ENCODE measurements at regions not wholly inside any gene's neighbourhood (a gene's known extent, or its start where the extent isn't known, plus 50 kb on each side); places are given as distances from the start of the nearest gene placed in this dataset.

DNA sequence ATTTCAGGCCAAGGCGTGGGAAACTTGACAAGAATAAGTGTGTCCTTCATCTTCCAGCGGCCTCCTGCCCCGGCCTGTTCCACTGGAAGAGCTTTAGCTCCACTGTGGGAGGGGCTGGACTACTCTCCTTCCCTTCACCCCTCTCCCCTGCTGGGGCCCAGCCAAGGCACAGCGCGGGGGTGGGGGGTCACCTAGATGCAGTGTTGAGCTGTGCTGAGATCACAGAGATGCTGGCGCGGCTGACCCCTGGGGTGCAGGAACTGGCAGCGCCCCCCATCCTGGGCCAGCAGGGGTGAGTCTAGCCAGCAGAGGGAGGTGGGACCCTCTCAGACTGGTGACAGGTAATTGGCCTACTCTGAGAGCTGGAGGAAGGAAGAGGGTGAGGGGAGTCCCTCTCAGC lies 111.8 kb upstream of the LHX1 start:
- no peak for ATAC-seq

DNA sequence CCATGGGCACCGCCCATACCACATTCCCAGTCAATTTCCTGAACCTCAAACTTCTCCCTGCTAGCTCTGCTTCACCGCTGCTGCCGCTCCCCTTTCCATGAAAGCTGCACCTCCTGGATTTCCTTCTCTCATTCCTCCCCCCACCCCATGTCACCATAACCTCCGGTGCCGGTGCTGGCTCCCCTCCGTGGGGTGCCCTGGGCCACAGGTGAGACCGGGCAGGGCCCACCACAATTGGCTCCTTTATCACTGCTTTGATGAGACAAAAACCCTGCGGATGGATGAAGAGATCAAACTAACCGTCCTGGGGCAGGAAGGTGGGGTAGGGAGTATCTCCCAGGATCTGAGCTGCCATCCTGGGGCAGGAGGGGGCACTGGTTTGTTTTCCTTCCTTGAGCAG lies 111.3 kb upstream of the LHX1 start:
- ATAC-seq: no peak
- TF ChIP-seq, protein P1, sequence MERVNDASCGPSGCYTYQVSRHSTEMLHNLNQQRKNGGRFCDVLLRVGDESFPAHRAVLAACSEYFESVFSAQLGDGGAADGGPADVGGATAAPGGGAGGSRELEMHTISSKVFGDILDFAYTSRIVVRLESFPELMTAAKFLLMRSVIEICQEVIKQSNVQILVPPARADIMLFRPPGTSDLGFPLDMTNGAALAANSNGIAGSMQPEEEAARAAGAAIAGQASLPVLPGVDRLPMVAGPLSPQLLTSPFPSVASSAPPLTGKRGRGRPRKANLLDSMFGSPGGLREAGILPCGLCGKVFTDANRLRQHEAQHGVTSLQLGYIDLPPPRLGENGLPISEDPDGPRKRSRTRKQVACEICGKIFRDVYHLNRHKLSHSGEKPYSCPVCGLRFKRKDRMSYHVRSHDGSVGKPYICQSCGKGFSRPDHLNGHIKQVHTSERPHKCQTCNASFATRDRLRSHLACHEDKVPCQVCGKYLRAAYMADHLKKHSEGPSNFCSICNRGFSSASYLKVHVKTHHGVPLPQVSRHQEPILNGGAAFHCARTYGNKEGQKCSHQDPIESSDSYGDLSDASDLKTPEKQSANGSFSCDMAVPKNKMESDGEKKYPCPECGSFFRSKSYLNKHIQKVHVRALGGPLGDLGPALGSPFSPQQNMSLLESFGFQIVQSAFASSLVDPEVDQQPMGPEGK (CRISPR knock-in tag; IDR thresholded peaks at IDR 0.05; ENCODE audit: borderline replicate concordance): no peak
- TF ChIP-seq ARNTL (CRISPR knock-in tag; IDR thresholded peaks at IDR 0.05; ENCODE audit: borderline replicate concordance, low read depth) (no peak), ZNF565 (CRISPR knock-in tag; conservative IDR thresholded peaks at IDR 0.05; ENCODE audit: low read depth) (no peak), BACH2 (CRISPR knock-in tag; IDR thresholded peaks at IDR 0.05; ENCODE audit: borderline replicate concordance) (no peak), OSR1 (CRISPR knock-in tag; IDR thresholded peaks at IDR 0.05) (no peak), ZNF8 (CRISPR knock-in tag; IDR thresholded peaks at IDR 0.05) (no peak), RARB (CRISPR knock-in tag; IDR thresholded peaks at IDR 0.05) (no peak), ESRRG (CRISPR knock-in tag; IDR thresholded peaks at IDR 0.05) (no peak), TCF4 (CRISPR knock-in tag; IDR thresholded peaks at IDR 0.05; ENCODE audit: borderline replicate concordance) (no peak), CSDC2 (CRISPR knock-in tag; IDR thresholded peaks at IDR 0.05) (no peak), PPARA (CRISPR knock-in tag; IDR thresholded peaks at IDR 0.05; ENCODE audit: borderline replicate concordance) (no peak), ZNF70 (CRISPR knock-in tag; IDR thresholded peaks at IDR 0.05) (no peak), ZFP3 (CRISPR knock-in tag; IDR thresholded peaks at IDR 0.05) (no peak), GLIS3 (CRISPR knock-in tag; IDR thresholded peaks at IDR 0.05) (no peak)
- TF ChIP-seq, protein P2, sequence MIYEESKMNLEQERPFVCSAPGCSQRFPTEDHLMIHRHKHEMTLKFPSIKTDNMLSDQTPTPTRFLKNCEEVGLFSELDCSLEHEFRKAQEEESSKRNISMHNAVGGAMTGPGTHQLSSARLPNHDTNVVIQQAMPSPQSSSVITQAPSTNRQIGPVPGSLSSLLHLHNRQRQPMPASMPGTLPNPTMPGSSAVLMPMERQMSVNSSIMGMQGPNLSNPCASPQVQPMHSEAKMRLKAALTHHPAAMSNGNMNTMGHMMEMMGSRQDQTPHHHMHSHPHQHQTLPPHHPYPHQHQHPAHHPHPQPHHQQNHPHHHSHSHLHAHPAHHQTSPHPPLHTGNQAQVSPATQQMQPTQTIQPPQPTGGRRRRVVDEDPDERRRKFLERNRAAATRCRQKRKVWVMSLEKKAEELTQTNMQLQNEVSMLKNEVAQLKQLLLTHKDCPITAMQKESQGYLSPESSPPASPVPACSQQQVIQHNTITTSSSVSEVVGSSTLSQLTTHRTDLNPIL (CRISPR knock-in tag; IDR thresholded peaks at IDR 0.05; ENCODE audit: low read depth): no peak
- TF ChIP-seq, protein P3, sequence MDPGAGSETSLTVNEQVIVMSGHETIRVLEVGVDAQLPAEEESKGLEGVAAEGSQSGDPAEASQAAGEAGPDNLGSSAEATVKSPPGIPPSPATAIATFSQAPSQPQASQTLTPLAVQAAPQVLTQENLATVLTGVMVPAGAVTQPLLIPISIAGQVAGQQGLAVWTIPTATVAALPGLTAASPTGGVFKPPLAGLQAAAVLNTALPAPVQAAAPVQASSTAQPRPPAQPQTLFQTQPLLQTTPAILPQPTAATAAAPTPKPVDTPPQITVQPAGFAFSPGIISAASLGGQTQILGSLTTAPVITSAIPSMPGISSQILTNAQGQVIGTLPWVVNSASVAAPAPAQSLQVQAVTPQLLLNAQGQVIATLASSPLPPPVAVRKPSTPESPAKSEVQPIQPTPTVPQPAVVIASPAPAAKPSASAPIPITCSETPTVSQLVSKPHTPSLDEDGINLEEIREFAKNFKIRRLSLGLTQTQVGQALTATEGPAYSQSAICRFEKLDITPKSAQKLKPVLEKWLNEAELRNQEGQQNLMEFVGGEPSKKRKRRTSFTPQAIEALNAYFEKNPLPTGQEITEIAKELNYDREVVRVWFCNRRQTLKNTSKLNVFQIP (CRISPR knock-in tag; IDR thresholded peaks at IDR 0.05; ENCODE audit: borderline replicate concordance, low read depth): no peak

More for the DNA sequence above, 111.8 kb upstream of the LHX1 start:
- TF ChIP-seq RARB (CRISPR knock-in tag; IDR thresholded peaks at IDR 0.05): no peak

DNA sequence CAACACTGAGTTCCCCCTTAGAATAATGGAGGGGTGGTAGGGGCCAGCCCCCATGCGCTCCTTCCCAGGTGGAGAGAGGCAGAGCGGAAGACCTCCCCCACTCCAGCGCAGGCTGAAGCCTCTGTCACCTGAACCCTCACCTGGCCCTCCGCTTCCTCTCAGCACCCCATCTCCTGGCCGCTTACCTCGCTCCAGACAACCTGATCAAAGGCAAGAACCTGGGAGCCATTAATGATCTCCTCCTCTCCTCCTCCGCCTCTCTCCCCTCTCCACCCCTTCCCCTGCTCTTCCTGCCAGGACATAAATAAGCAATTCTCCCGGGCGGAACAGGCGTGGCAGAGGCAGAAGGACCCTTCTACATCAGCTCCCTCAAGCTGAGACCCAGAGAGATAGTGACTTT lies 110.2 kb upstream of the LHX1 start:
- TF ChIP-seq RARB (CRISPR knock-in tag; IDR thresholded peaks at IDR 0.05) (no peak), ZNF8 (CRISPR knock-in tag; IDR thresholded peaks at IDR 0.05) (no peak), SNAI2 (CRISPR knock-in tag; IDR thresholded peaks at IDR 0.05) (no peak), ZFP30 (CRISPR knock-in tag; IDR thresholded peaks at IDR 0.05) (no peak), ZFP3 (CRISPR knock-in tag; IDR thresholded peaks at IDR 0.05) (no peak), OSR1 (CRISPR knock-in tag; IDR thresholded peaks at IDR 0.05) (no peak), ESRRG (CRISPR knock-in tag; IDR thresholded peaks at IDR 0.05) (no peak), ZNF565 (CRISPR knock-in tag; conservative IDR thresholded peaks at IDR 0.05; ENCODE audit: low read depth) (no peak), ZC3H10 (CRISPR knock-in tag; IDR thresholded peaks at IDR 0.05) (no peak), BACH2 (CRISPR knock-in tag; IDR thresholded peaks at IDR 0.05; ENCODE audit: borderline replicate concordance) (no peak), ZNF70 (CRISPR knock-in tag; IDR thresholded peaks at IDR 0.05) (no peak), TCF4 (CRISPR knock-in tag; IDR thresholded peaks at IDR 0.05; ENCODE audit: borderline replicate concordance) (no peak), PPARA (CRISPR knock-in tag; IDR thresholded peaks at IDR 0.05; ENCODE audit: borderline replicate concordance) (no peak)
- TF ChIP-seq, protein P4, sequence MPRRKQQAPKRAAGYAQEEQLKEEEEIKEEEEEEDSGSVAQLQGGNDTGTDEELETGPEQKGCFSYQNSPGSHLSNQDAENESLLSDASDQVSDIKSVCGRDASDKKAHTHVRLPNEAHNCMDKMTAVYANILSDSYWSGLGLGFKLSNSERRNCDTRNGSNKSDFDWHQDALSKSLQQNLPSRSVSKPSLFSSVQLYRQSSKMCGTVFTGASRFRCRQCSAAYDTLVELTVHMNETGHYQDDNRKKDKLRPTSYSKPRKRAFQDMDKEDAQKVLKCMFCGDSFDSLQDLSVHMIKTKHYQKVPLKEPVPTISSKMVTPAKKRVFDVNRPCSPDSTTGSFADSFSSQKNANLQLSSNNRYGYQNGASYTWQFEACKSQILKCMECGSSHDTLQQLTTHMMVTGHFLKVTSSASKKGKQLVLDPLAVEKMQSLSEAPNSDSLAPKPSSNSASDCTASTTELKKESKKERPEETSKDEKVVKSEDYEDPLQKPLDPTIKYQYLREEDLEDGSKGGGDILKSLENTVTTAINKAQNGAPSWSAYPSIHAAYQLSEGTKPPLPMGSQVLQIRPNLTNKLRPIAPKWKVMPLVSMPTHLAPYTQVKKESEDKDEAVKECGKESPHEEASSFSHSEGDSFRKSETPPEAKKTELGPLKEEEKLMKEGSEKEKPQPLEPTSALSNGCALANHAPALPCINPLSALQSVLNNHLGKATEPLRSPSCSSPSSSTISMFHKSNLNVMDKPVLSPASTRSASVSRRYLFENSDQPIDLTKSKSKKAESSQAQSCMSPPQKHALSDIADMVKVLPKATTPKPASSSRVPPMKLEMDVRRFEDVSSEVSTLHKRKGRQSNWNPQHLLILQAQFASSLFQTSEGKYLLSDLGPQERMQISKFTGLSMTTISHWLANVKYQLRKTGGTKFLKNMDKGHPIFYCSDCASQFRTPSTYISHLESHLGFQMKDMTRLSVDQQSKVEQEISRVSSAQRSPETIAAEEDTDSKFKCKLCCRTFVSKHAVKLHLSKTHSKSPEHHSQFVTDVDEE (CRISPR knock-in tag; IDR thresholded peaks at IDR 0.05): no peak
- TF ChIP-seq, protein P1 (CRISPR knock-in tag; IDR thresholded peaks at IDR 0.05; ENCODE audit: borderline replicate concordance): no peak

More for the DNA sequence above, 110.2 kb upstream of the LHX1 start:
- no peak for ATAC-seq
